IMR-90 (cell line): ENCODE measurements at regions not wholly inside any gene's neighbourhood (a gene's known extent, or its start where the extent isn't known, plus 50 kb on each side); places are given as distances from the start of the nearest gene placed in this dataset.
A peak's percentile ranks its signal among the peaks of the same experiment; 100 is the strongest.

Source experiments
- ATAC-seq: fragments of 200-7000 bp; cut with Tn5 transposase; 2 replicates; pipeline ENCODE4 v1.9.1; 2020; ENCODE audit warnings: low read depth, mild to moderate bottlenecking, moderate library complexity
- BruUV-seq: library from RNA; stranded (reverse); fragments of 400-500 nt; replicated peaks from 2 replicates; lab custom pipeline; 2021; lab: Mats Ljungman, UMichigan
- CTCF ChIA-PET: fragments of 300-600 bp; formaldehyde crosslinking; extraction: SDS; loops from one replicate; lab custom pipeline; 2021; ENCODE audit warnings: antibody characterized with exemption; lab: Yijun Ruan, JAX
- POLR2A ChIA-PET: fragments of 300-600 bp; sonication (Branson Sonifier 250); formaldehyde crosslinking; loops from one replicate; lab custom pipeline; 2022; ENCODE audit warnings: antibody characterized with exemption; ENCODE audit not compliant: unreplicated experiment; lab: Charles Lee
- DNase-seq: peaks from one replicate; pipeline ENCODE4 v3.0.0; 2013
- H2AFZ ChIP-seq: replicated peaks from 2 replicates; pipeline ENCODE3; 2013; ENCODE audit warnings: low read length, mild to moderate bottlenecking; ENCODE audit not compliant: poor library complexity
- H2AK5ac ChIP-seq: 2 replicates; pipeline ENCODE4 v1.6.1; 2013; ENCODE audit warnings: low read depth, low read length, inconsistent platforms
- H2AK9ac ChIP-seq: replicated peaks from 2 replicates; pipeline ENCODE3; 2013; ENCODE audit warnings: mild to moderate bottlenecking, low read depth, low read length, moderate library complexity; ENCODE audit not compliant: poor library complexity
- H2BK120ac ChIP-seq: 2 replicates; pipeline ENCODE4 v1.6.1; 2013; ENCODE audit warnings: low read depth, low read length, inconsistent platforms
- H2BK15ac ChIP-seq: 3 replicates; pipeline ENCODE4 v1.6.1; 2013; ENCODE audit warnings: low read depth, low read length, inconsistent platforms
- H2BK20ac ChIP-seq: 2 replicates; pipeline ENCODE4 v1.6.1; 2013; ENCODE audit warnings: low read depth, mild to moderate bottlenecking, inconsistent platforms, low read length, moderate library complexity
- H2BK5ac ChIP-seq: 2 replicates; pipeline ENCODE4 v1.6.1; 2013; ENCODE audit warnings: mild to moderate bottlenecking, low read depth, low read length, inconsistent platforms; ENCODE audit not compliant: poor library complexity, severe bottlenecking
- H3K14ac ChIP-seq: replicated peaks from 2 replicates; pipeline ENCODE4 v1.6.1; 2013; ENCODE audit warnings: low read depth, low read length, inconsistent platforms
- H3K18ac ChIP-seq: 2 replicates; pipeline ENCODE4 v1.6.1; 2013; ENCODE audit warnings: low read depth, low read length, control low read depth
- H3K23ac ChIP-seq: 2 replicates; pipeline ENCODE4 v1.6.1; 2013; ENCODE audit warnings: low read depth, low read length, inconsistent platforms
- H3K27ac ChIP-seq: 2 replicates; pipeline ENCODE4 v1.5.1; 2013; ENCODE audit warnings: mild to moderate bottlenecking, control low read depth, low read length; ENCODE audit not compliant: insufficient read depth
- H3K27me3 ChIP-seq: 2 replicates; pipeline ENCODE4 v1.6.1; 2013; ENCODE audit warnings: low read length; ENCODE audit not compliant: control insufficient read depth, insufficient read depth
- H3K36me3 ChIP-seq: 2 replicates; pipeline ENCODE4 v1.6.1; 2013; ENCODE audit warnings: low read length, mixed read lengths; ENCODE audit not compliant: control insufficient read depth, insufficient read depth
- H3K4ac ChIP-seq: 2 replicates; pipeline ENCODE4 v1.6.1; 2013; ENCODE audit warnings: low read depth, low read length, inconsistent platforms
- H3K4me1 ChIP-seq: 2 replicates; pipeline ENCODE4 v1.6.1; 2013; ENCODE audit warnings: low read length, mixed read lengths; ENCODE audit not compliant: control insufficient read depth, insufficient read depth
- H3K4me2 ChIP-seq: 2 replicates; pipeline ENCODE4 v1.6.1; 2013; ENCODE audit warnings: low read depth, mild to moderate bottlenecking, control low read depth, low read length, moderate library complexity
- H3K4me3 ChIP-seq: 2 replicates; pipeline ENCODE4 v1.5.1; 2013; ENCODE audit warnings: low read depth, mild to moderate bottlenecking, control low read depth, low read length, moderate library complexity; ENCODE audit not compliant: insufficient read depth
- H3K56ac ChIP-seq: 2 replicates; pipeline ENCODE4 v1.6.1; 2013; ENCODE audit warnings: low read length, inconsistent platforms; ENCODE audit not compliant: insufficient read depth; ENCODE audit errors: extremely low read depth
- H3K79me1 ChIP-seq, 2 experiments: 2 replicates each; pipeline ENCODE4 v1.6.1; 2013; ENCODE audit warnings: low read length in 2 of 2, inconsistent platforms in 1 of 2, low read depth in 1 of 2
- H3K9ac ChIP-seq: 2 replicates; pipeline ENCODE4 v1.6.1; 2013; ENCODE audit warnings: low read depth, low read length, control low read depth
- H3K9me1 ChIP-seq: 2 replicates; pipeline ENCODE4 v1.6.1; 2013; ENCODE audit warnings: low read length, inconsistent platforms; ENCODE audit not compliant: insufficient read depth
- H3K9me3 ChIP-seq: 2 replicates; pipeline ENCODE4 v1.6.1; 2013; ENCODE audit warnings: low read length; ENCODE audit not compliant: control insufficient read depth, insufficient read depth
- H4K20me1 ChIP-seq: 2 replicates; pipeline ENCODE4 v1.6.1; 2013; ENCODE audit warnings: low read length, inconsistent platforms; ENCODE audit not compliant: insufficient read depth
- H4K5ac ChIP-seq: 2 replicates; pipeline ENCODE4 v1.6.1; 2013; ENCODE audit warnings: mild to moderate bottlenecking, low read depth, low read length, control low read depth
- H4K8ac ChIP-seq, 2 experiments: 2 replicates each; pipeline ENCODE4 v1.6.1; 2013; ENCODE audit warnings: low read depth in 2 of 2, low read length in 2 of 2, control low read depth in 1 of 2, inconsistent platforms in 1 of 2
- H4K91ac ChIP-seq: 2 replicates; pipeline ENCODE4 v1.6.1; 2013; ENCODE audit warnings: low read depth, low read length, inconsistent platforms; ENCODE audit not compliant: insufficient read depth
- ELK1 ChIP-seq: fragments of 150-350 bp; IDR thresholded peaks from 2 replicates; pipeline ENCODE4 v1.6.1; 2016; ENCODE audit warnings: low read depth, mild to moderate bottlenecking, low read length, moderate library complexity, borderline replicate concordance
- FOS ChIP-seq: fragments of 150-350 bp; IDR thresholded peaks from 2 replicates; pipeline ENCODE4 v1.6.1; 2016; ENCODE audit warnings: low read depth, low read length
- WGBS, 2 experiments: methylation state at CpG; one replicate each; pipeline versions ENCODE4 v1.1.5 to v1.1.7; 2013; ENCODE audit warnings: missing lambda C conversion rate in 2 of 2; ENCODE audit not compliant: insufficient read length in 1 of 2; ENCODE audit errors: extremely low coverage in 2 of 2; 5-methylcytosine and 5-hydroxymethylcytosine counted together
- dilution Hi-C: fragments of 300-500 bp; cut with HindIII; formaldehyde crosslinking; loops from one replicate; pipeline ENCODE4 v1.14.3; 2018; ENCODE audit warnings: low sequenced_read_pairs; ENCODE audit not compliant: unreplicated experiment
- in situ Hi-C: fragments of 300-500 bp; cut with MboI; formaldehyde crosslinking; loops from 3 replicates; pipeline ENCODE4 v1.14.3; 2019; ENCODE audit warnings: low sequenced_read_pairs, inconsistent platforms, mixed read lengths
- intact Hi-C: fragments of 100-400 bp; cut with micrococcal nuclease; formaldehyde crosslinking; loops from 2 replicates; pipeline ENCODE4 v1.10.0; 2022

GRCh38 chr4:36476135-36476534 is 194.7 kb downstream of the DTHD1 start:
- no peak overlapping the region for H3K14ac ChIP-seq
- H3K4ac ChIP-seq: no peak overlapping the region
- H3K27ac ChIP-seq: no peak overlapping the region
- H4K8ac ChIP-seq: no peak overlapping the region
- ChIA-PET CTCF (no interaction called here), POLR2A (no interaction called here)
- intact Hi-C loops: no loop called here
- H3K9me3 ChIP-seq: peaks cover 4% of the 10 kb centered on the region
- no peak overlapping the region for H3K4me3 ChIP-seq
- no peak overlapping the region for H3K9ac ChIP-seq
- no peak overlapping the region for H2BK15ac ChIP-seq
- dilution Hi-C loops: no loop called here
- H2BK120ac ChIP-seq: no peak overlapping the region
- H4K20me1 ChIP-seq: no peaks in the 10 kb centered on the region
- no peaks in the 10 kb centered on the region for H3K27me3 ChIP-seq
- no CpG with 5 or more reads among the region's 4 CpGs for WGBS, 2 experiments
- no peak for TF ChIP-seq ELK1
- TF ChIP-seq FOS: 0 out of 2 replicates have a peak, but pooled peaks have one; percentile 16
- H2AK5ac ChIP-seq: no peak overlapping the region
- no peak overlapping the region for H3K4me2 ChIP-seq
- no peak overlapping the region for H2AK9ac ChIP-seq
- no peaks in the 10 kb centered on the region for H3K79me1 ChIP-seq
- H3K36me3 ChIP-seq: no peaks in the 10 kb centered on the region
- H3K9me1 ChIP-seq: no peaks in the 10 kb centered on the region
- DNase-seq: no peak
- H2BK5ac ChIP-seq: no peak overlapping the region
- H3K4me1 ChIP-seq: no peaks in the 10 kb centered on the region
- H2BK20ac ChIP-seq: no peak overlapping the region
- no peak overlapping the region for H2AFZ ChIP-seq
- H3K23ac ChIP-seq: no peak overlapping the region
- H3K56ac ChIP-seq: no peak overlapping the region
- H4K5ac ChIP-seq: no peak overlapping the region
- no peak overlapping the region for H4K91ac ChIP-seq
- BruUV-seq: no TSS peak
- H3K18ac ChIP-seq: no peak overlapping the region
- ATAC-seq: no peak
- in situ Hi-C loops: no loop called here
